Ectodermal cell (in vitro differentiated cells): ENCODE measurements at regions not wholly inside any gene's neighbourhood (a gene's known extent, or its start where the extent isn't known, plus 50 kb on each side); places are given as distances from the start of the nearest gene placed in this dataset.

Experiments
- H3K27ac ChIP-seq: 2 replicates; pipeline ENCODE4 v1.7.0; 2013; ENCODE audit warnings: mild to moderate bottlenecking, low read depth, low read length; ENCODE audit not compliant: insufficient read depth, poor library complexity, severe bottlenecking
- H3K27me3 ChIP-seq: 2 replicates; pipeline ENCODE4 v1.7.0; 2013; ENCODE audit warnings: mild to moderate bottlenecking, low read length; ENCODE audit not compliant: insufficient read depth, control insufficient read depth, poor library complexity, severe bottlenecking
- H3K36me3 ChIP-seq: one replicate; pipeline ENCODE4 v1.7.0; 2013; ENCODE audit warnings: low read length; ENCODE audit not compliant: control insufficient read depth, insufficient read depth
- H3K4me1 ChIP-seq: one replicate; pipeline ENCODE4 v1.7.0; 2013; ENCODE audit warnings: low read length; ENCODE audit not compliant: control insufficient read depth, insufficient read depth
- H3K4me3 ChIP-seq: 2 replicates; pipeline ENCODE4 v1.7.0; 2013; ENCODE audit warnings: low read depth, low read length, control low read depth; ENCODE audit not compliant: insufficient read depth
- H3K9me3 ChIP-seq: 2 replicates; pipeline ENCODE4 v1.7.0; 2013; ENCODE audit warnings: mild to moderate bottlenecking, low read length, moderate library complexity; ENCODE audit not compliant: control insufficient read depth
- WGBS, 2 experiments: methylation state at CpG; one replicate each; pipeline ENCODE4 v1.1.7; 2013; ENCODE audit warnings: missing lambda C conversion rate in 2 of 2; 5-methylcytosine and 5-hydroxymethylcytosine counted together

DNA sequence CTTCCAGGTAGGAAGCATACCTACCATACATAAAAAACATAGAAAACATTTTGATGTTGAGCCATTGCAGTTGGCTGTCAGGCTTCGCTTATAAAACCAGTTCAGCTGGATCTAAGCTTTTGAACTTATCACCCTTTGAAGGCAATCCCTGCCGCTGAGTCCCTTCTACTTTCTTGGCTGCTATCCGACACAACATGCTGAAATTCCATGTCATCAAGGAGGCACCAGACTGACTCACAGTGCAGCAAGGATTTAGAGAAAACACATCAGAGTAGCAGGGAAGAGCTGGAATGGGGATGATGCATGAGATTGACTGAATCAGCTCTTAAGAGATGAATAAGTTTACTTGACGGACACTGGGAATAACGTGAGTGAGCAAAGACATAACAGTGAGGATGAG lies 135.0 kb upstream of the MAN1A1 start:
- H3K27ac ChIP-seq: no peak overlapping the region
- H3K36me3 ChIP-seq: no peaks in the 10 kb centered on the region
- H3K4me3 ChIP-seq: no peak overlapping the region
- H3K9me3 ChIP-seq: no peaks in the 10 kb centered on the region
- no peaks in the 10 kb centered on the region for H3K27me3 ChIP-seq
- 87 to 88% methylated on average over 4 to 5 of the region's 5 CpGs for WGBS, 2 experiments
- no peaks in the 10 kb centered on the region for H3K4me1 ChIP-seq

DNA sequence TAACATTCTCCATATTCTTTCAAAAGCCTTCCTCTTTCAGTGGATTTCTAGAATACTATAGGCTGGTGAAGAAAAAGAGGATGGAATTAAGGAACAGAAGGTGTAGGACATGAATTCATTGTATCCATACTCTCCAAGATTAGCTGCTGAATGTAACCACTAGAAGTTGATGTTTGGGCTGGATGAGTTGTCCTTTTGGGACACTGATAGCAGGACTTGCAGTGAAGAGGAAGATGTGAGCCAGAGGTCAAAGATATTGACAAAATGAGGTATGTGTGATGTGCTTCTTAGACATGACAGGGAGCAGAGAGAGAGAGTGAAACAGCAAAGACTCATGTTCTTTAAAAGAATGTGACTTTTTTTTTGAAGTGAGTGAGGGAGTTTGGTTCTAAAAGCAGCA lies 134.3 kb upstream of the MAN1A1 start:
- Histone ChIP-seq H3K4me1 (no peaks in the 10 kb centered on the region), H3K36me3 (no peaks in the 10 kb centered on the region), H3K27ac (no peak overlapping the region), H3K27me3 (no peaks in the 10 kb centered on the region), H3K9me3 (no peaks in the 10 kb centered on the region), H3K4me3 (no peak overlapping the region)

DNA sequence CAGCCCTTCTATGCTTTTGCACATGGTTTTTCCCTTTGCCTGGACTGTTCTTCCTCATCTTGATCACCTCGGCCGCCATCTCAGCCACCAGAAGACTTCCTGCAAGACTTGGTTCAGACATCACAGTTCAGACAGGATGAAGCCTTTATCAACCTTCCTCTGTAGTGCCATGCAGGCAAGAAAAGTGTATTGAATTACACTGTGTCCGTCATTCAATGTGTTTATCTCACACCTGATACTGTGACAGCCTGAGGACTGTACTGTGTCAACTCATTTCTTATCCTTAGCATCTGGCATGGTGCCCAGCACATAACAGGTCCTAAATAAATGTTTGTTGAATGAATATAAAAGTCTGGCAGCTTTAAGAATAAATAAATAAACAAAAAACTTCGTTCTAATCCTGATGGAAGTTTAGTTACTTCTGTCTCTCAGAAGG lies 133.3 kb upstream of the MAN1A1 start:
- Histone ChIP-seq H3K9me3 (no peaks in the 10 kb centered on the region), H3K36me3 (no peaks in the 10 kb centered on the region), H3K4me1 (no peaks in the 10 kb centered on the region), H3K27ac (no peak overlapping the region), H3K27me3 (no peaks in the 10 kb centered on the region), H3K4me3 (no peak overlapping the region)
- 90 to 92% methylated on average over 4 of the region's 4 CpGs for WGBS, 2 experiments

DNA sequence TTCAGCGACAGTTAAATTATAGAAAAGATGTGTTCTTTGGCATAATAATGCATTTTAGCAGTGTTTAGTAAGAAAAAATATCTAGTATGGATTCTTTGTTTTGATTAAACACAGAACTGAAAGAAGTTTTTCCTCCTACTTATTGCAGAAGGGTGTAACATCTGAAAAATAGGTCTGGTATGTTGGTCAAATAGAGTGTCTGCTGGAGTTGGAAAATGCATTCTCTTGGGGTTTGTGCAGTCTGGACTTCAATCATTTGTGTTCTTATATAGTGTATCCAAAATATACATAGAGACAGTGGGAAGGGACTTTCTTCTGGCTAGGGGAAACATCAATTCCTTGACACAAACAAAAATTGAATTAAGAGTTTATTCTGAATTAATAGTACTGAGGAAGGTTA lies 132.4 kb upstream of the MAN1A1 start:
- Histone ChIP-seq H3K27ac (no peak overlapping the region), H3K4me3 (no peak overlapping the region), H3K9me3 (no peaks in the 10 kb centered on the region), H3K4me1 (no peaks in the 10 kb centered on the region), H3K36me3 (no peaks in the 10 kb centered on the region), H3K27me3 (no peaks in the 10 kb centered on the region)
- WGBS, 2 experiments: 89 to 100% methylated on average over 1 of the region's 1 CpG

DNA sequence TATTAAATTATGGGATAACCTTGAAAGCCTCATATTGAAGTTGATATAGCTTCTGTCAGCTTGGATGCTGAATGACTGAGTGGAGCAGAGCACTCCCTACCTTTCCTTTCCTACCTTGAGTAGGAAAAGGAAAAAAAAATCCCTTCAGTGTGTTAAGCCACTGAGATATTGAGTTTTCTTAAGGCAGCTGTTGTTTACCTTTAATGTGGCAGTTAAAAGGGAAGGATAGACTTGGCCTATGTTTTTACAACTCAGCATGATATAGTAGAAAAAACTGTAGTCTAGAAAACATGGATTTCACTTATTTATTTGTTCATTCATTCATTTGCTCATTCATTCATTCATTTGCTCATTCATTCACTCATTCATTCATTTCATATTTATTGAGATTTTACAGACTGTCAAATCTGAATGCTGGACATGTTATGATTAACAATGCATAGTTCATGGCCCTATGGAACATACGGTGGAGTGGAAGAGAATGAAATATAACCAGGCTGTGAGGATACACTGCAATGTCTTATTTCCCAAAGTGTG lies 131.5 kb upstream of the MAN1A1 start:
- no peaks in the 10 kb centered on the region for H3K4me1 ChIP-seq
- no peaks in the 10 kb centered on the region for H3K27me3 ChIP-seq
- H3K36me3 ChIP-seq: no peaks in the 10 kb centered on the region
- H3K4me3 ChIP-seq: no peak overlapping the region
- WGBS, 2 experiments: 95 to 100% methylated on average over 1 of the region's 1 CpG
- H3K9me3 ChIP-seq: no peaks in the 10 kb centered on the region
- H3K27ac ChIP-seq: no peak overlapping the region

DNA sequence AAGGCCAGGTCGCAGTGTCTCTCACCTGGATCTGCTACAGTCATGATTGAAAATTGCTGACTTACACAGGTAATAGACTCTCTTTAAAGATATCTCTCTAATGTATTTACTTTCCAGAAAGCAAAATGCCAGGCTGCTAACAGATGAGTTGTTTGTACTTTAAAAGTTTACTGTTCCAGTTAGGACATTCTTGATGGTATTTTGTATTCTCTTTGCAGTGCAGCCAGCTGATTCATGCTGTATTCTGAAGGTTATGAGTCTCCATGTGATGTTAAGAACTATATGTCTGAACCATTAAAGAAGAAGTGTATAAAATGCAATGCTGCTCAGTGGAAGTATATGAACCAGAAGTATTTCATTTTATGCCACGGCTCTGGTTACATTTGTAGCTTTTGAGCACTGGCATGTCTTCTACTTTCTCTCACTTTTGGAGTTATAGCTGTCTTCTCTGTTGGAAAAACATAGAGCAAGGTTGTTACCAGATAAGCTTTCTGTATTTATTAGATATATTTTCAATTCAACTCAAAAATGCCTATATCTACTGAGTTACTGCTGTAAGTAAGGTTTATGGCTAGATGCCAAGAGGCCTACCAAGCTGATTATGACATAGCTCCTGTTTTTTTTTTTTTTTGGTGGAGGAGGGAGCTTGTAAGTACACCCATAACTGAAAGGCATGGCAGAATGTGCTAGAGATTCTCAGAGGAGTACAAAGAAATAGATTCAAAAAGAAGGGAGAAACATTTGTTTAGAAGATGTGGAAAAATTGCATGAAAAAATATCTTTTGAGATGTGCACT lies 130.5 kb upstream of the MAN1A1 start:
- Histone ChIP-seq H3K36me3 (no peaks in the 10 kb centered on the region), H3K9me3 (no peaks in the 10 kb centered on the region), H3K27me3 (no peaks in the 10 kb centered on the region), H3K4me1 (no peaks in the 10 kb centered on the region), H3K4me3 (no peak overlapping the region), H3K27ac (no peak overlapping the region)
- 92 to 97% methylated on average over 2 of the region's 2 CpGs for WGBS, 2 experiments

DNA sequence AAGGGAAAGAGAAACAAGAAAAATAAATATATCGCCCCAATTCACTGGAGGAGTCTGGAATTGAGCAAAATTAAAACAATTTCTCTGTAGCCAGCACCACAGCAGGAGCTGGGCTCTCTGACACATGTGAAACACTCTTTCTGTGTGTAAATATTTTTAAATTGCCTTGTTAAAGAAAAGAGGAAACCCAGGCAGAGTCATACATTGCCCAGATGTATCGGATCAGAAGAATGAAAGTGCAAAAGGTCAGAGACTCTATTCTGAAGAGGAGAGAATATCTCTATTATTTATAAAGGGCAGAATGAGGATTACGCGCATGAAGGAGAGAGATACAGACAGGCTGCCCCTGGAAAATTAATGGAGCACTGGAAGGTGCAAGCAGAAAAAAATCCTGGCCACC lies 127.0 kb upstream of the MAN1A1 start:
- no peaks in the 10 kb centered on the region for H3K36me3 ChIP-seq

DNA sequence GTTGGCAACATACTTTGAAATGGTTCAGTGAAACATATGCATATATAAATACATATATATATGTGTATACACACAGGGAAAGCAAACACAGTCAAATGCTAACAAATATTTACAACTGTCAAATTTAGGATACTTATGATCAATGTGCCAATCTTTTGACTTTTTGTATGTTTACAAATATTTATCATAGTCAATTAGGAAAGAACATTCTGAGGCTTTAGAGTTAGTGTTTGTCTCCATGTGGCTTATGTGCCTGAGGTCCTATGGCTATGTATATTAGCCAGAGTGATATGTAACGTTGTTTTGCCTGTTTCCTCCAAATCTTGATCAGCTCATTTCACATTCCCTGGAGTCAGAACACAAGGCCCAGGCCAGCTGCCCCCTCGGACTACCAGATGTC lies 126.5 kb upstream of the MAN1A1 start:
- H3K9me3 ChIP-seq: no peaks in the 10 kb centered on the region
- H3K4me1 ChIP-seq: no peaks in the 10 kb centered on the region
- H3K27me3 ChIP-seq: no peaks in the 10 kb centered on the region
- H3K36me3 ChIP-seq: no peaks in the 10 kb centered on the region
- H3K4me3 ChIP-seq: no peak overlapping the region
- H3K27ac ChIP-seq: no peak overlapping the region
- 84 to 86% methylated on average over 2 of the region's 2 CpGs for WGBS, 2 experiments

More for the DNA sequence above, 127.0 kb upstream of the MAN1A1 start:
- H3K9me3 ChIP-seq: no peaks in the 10 kb centered on the region
- H3K27me3 ChIP-seq: no peaks in the 10 kb centered on the region
- 81 to 85% methylated on average over 4 of the region's 4 CpGs for WGBS, 2 experiments
- no peak overlapping the region for H3K4me3 ChIP-seq
- H3K27ac ChIP-seq: no peak overlapping the region
- no peaks in the 10 kb centered on the region for H3K4me1 ChIP-seq

DNA sequence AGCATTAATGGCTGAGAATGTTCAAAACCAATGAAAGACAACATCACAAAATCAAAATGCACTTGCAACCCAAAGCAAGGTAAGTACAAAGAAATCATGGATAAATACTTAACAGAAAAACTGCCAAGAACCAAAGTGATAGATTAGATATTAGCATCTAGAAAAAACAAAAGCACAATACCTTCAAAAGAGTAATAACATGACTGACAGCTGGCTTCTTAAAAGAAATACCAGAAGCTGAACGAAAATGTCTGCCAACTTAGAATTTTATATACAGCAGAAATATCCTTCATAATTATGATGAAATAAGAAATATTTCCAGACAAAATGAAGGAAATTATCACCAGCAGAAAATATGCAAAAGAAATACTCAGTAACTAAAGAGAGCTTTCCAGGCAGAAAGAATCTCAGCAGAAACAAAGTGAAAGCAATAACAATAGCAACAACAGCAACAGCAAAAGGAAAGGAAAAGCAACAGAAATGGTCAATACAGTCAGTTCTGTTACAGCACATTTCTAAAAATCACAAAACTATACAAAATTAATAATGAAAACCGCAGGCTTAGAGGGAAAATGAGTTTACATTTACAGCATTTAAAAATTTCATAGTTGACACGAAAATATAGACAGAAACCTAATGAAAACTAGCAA lies 121.5 kb upstream of the MAN1A1 start:
- Histone ChIP-seq H3K4me1 (no peaks in the 10 kb centered on the region), H3K4me3 (no peak overlapping the region), H3K27me3 (no peaks in the 10 kb centered on the region), H3K9me3 (no peaks in the 10 kb centered on the region), H3K27ac (no peak overlapping the region), H3K36me3 (no peaks in the 10 kb centered on the region)
- WGBS, 2 experiments: 61 to 80% methylated on average over 2 to 3 of the region's 3 CpGs

DNA sequence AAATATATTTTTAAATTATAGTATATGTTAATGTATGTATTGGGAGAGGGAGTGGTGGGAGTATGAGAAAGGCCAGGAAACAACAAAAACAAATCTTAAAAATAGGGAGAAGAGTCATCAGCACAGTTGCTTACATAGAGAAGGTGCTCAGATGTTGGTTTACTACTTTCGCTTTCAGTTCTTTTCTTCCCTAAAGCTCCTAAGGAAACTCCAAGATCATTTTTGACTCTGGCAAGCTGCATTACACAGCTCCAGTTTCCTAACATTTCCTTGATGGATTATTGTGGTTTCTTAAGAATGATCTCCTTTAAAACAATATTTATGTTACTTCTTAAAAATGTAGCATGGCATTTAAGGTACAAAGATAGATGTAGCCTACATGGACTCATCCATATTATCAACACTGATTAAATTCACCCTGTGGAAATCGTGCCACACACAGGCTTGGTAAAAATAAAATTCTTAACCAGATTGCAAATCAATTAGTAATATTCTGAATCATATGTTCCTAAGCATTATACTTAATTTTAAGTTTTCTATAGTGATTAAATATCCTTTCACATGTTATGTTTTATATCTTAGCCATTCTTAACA lies 118.0 kb upstream of the MAN1A1 start:
- Histone ChIP-seq H3K4me3 (no peak overlapping the region), H3K27ac (no peak overlapping the region), H3K4me1 (no peaks in the 10 kb centered on the region), H3K36me3 (no peaks in the 10 kb centered on the region), H3K9me3 (no peaks in the 10 kb centered on the region), H3K27me3 (no peaks in the 10 kb centered on the region)
- WGBS, 2 experiments: 94 to 100% methylated on average over 1 to 2 of the region's 2 CpGs
